Urinary bladder (tissue), 3 donors: ENCODE measurements at regions not wholly inside any gene's neighbourhood (a gene's known extent, or its start where the extent isn't known, plus 50 kb on each side); places are given as distances from the start of the nearest gene placed in this dataset.

Source experiments
- DNase-seq: peaks from one replicate; pipeline ENCODE4 v3.0.0-alpha.2; 2015; ENCODE audit errors: extremely low spot score
- H3K27ac ChIP-seq: one replicate; pipeline ENCODE4 v1.5.1; 2013; ENCODE audit warnings: low read depth, mild to moderate bottlenecking, moderate library complexity
- H3K36me3 ChIP-seq: one replicate; pipeline ENCODE4 v1.6.1; 2013; ENCODE audit warnings: mild to moderate bottlenecking, moderate library complexity; ENCODE audit not compliant: insufficient read depth
- H3K4me1 ChIP-seq: one replicate; pipeline ENCODE4 v1.6.1; 2013; ENCODE audit warnings: mild to moderate bottlenecking, moderate library complexity; ENCODE audit not compliant: insufficient read depth
- H3K4me3 ChIP-seq: one replicate; pipeline ENCODE4 v1.5.1; 2013; ENCODE audit warnings: low read depth, low read length
- WGBS: extraction: QIAGEN DNeasy Blood & Tissue Kit; methylation state at CpG from one replicate; pipeline ENCODE4 v1.1.7; 2013; 5-methylcytosine and 5-hydroxymethylcytosine counted together
- donor health status: healthy with polysubstance abuse.
- donor health status: healthy.

GRCh38 chr5:3345195-3345594, 250.4 kb upstream of the IRX1 start:
- H3K4me1 ChIP-seq = no peaks in the 10 kb centered on the region
- no peak overlapping the region for H3K4me3 ChIP-seq
- no peak for DNase-seq
- H3K27ac ChIP-seq = no peak overlapping the region
- H3K36me3 ChIP-seq = no peaks in the 10 kb centered on the region
- WGBS = 86% methylated on average over 8 of the region's 8 CpGs

GRCh38 chr5:3344671-3345070, 251.0 kb upstream of the IRX1 start:
- H3K4me1 ChIP-seq = no peaks in the 10 kb centered on the region
- H3K4me3 ChIP-seq = no peak overlapping the region
- H3K27ac ChIP-seq = no peak overlapping the region
- 82% methylated on average over 11 of the region's 11 CpGs for WGBS
- no peak for DNase-seq
- H3K36me3 ChIP-seq = no peaks in the 10 kb centered on the region

GRCh38 chr5:3343911-3344310, 251.7 kb upstream of the IRX1 start:
- Histone ChIP-seq H3K36me3 (no peaks in the 10 kb centered on the region), H3K4me3 (no peak overlapping the region), H3K4me1 (no peaks in the 10 kb centered on the region), H3K27ac (no peak overlapping the region)
- DNase-seq = no peak
- WGBS = 88% methylated on average over 6 of the region's 6 CpGs

GRCh38 chr5:3343211-3343610, 252.4 kb upstream of the IRX1 start:
- Histone ChIP-seq H3K4me1 (no peaks in the 10 kb centered on the region), H3K4me3 (no peak overlapping the region), H3K36me3 (no peaks in the 10 kb centered on the region), H3K27ac (no peak overlapping the region)
- WGBS = 74% methylated on average over 5 of the region's 5 CpGs
- DNase-seq = no peak

- Histone ChIP-seq H3K27ac (no peak overlapping the region), H3K4me3 (no peak overlapping the region), H3K36me3 (no peaks in the 10 kb centered on the region), H3K4me1 (no peaks in the 10 kb centered on the region)
- 90% methylated on average over 18 of the region's 18 CpGs for WGBS
- no peak for DNase-seq
Observed at GRCh38 chr5:3342271-3343100, 253.1 kb upstream of the IRX1 start.

GRCh38 chr5:3341446-3342240, 254.0 kb upstream of the IRX1 start:
- DNase-seq = no peak
- H3K4me1 ChIP-seq = no peaks in the 10 kb centered on the region
- H3K4me3 ChIP-seq = no peak overlapping the region
- H3K27ac ChIP-seq = no peak overlapping the region
- 87% methylated on average over 15 of the region's 15 CpGs for WGBS
- H3K36me3 ChIP-seq = no peaks in the 10 kb centered on the region

- Histone ChIP-seq H3K4me1 (no peaks in the 10 kb centered on the region), H3K36me3 (no peaks in the 10 kb centered on the region), H3K4me3 (no peak overlapping the region), H3K27ac (no peak overlapping the region)
- WGBS = 82% methylated on average over 12 of the region's 12 CpGs
- DNase-seq = no peak
Observed at GRCh38 chr5:3340471-3340870, 255.2 kb upstream of the IRX1 start.

- H3K4me1 ChIP-seq = no peaks in the 10 kb centered on the region
- no peak for DNase-seq
- no peaks in the 10 kb centered on the region for H3K36me3 ChIP-seq
- 80% methylated on average over 10 of the region's 10 CpGs for WGBS
- no peak overlapping the region for H3K27ac ChIP-seq
- no peak overlapping the region for H3K4me3 ChIP-seq
Observed at GRCh38 chr5:3339798-3340115, 255.9 kb upstream of the IRX1 start.

GRCh38 chr5:3339092-3339797, 256.4 kb upstream of the IRX1 start:
- H3K4me3 ChIP-seq = no peak overlapping the region
- no peak for DNase-seq
- WGBS = 81% methylated on average over 23 of the region's 23 CpGs

GRCh38 chr5:3337812-3338541, 257.7 kb upstream of the IRX1 start:
- Histone ChIP-seq H3K4me3 (no peak overlapping the region), H3K4me1 (no peaks in the 10 kb centered on the region), H3K36me3 (no peaks in the 10 kb centered on the region), H3K27ac (no peak overlapping the region)
- 82% methylated on average over 16 of the region's 16 CpGs for WGBS
- DNase-seq = no peak

More at GRCh38 chr5:3339092-3339797, 256.4 kb upstream of the IRX1 start:
- no peaks in the 10 kb centered on the region for H3K36me3 ChIP-seq
- no peak overlapping the region for H3K27ac ChIP-seq
- no peaks in the 10 kb centered on the region for H3K4me1 ChIP-seq

GRCh38 chr5:3336666-3337065, 259.0 kb upstream of the IRX1 start:
- no peak overlapping the region for H3K27ac ChIP-seq
- H3K4me1 ChIP-seq = no peaks in the 10 kb centered on the region
- no peak for DNase-seq
- H3K4me3 ChIP-seq = no peak overlapping the region
- H3K36me3 ChIP-seq = no peaks in the 10 kb centered on the region
- 79% methylated on average over 11 of the region's 11 CpGs for WGBS

GRCh38 chr5:3335301-3335700, 260.3 kb upstream of the IRX1 start:
- Histone ChIP-seq H3K36me3 (no peaks in the 10 kb centered on the region), H3K4me1 (no peaks in the 10 kb centered on the region), H3K4me3 (no peak overlapping the region), H3K27ac (no peak overlapping the region)
- DNase-seq = no peak
- 77% methylated on average over 12 of the region's 12 CpGs for WGBS

GRCh38 chr5:3333836-3334235, 261.8 kb upstream of the IRX1 start:
- Histone ChIP-seq H3K4me1 (no peaks in the 10 kb centered on the region), H3K36me3 (no peaks in the 10 kb centered on the region), H3K4me3 (no peak overlapping the region), H3K27ac (no peak overlapping the region)
- no peak for DNase-seq
- WGBS = 86% methylated on average over 8 of the region's 8 CpGs
